ENCODE measurements at regions not wholly inside any gene's neighbourhood (a gene's known extent, or its start where the extent isn't known, plus 50 kb on each side); places are given as distances from the start of the nearest gene placed in this dataset.

DNA sequence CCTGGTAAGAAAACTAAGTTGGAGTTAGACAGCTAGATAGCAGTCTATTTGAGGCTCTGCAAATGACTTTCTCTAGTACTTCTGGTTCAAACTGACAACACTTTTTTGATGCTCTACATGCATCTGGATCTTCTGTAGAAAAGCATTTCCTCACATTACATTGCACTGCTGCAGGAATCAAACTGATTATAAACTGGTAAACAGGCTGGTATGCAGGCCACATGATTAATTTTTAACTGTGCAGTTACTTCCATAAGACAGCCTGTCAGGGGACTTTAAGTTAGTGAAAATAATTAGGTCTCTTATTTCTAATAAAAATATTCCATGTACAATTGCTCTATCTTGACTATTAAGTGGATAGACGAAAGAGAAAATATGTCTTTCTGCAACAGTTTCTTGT, 550.0 kb upstream of the ALCAM start:
- ChIA-PET POLR2A (no interaction called here), CTCF (no interaction called here)
- peaks cover 8% of the 10 kb centered on the region; the same call in 2 of the 3 replicates for H3K9me3 ChIP-seq
- H3K4me3 ChIP-seq = no peak overlapping the region
- TF ChIP-seq, protein P1, sequence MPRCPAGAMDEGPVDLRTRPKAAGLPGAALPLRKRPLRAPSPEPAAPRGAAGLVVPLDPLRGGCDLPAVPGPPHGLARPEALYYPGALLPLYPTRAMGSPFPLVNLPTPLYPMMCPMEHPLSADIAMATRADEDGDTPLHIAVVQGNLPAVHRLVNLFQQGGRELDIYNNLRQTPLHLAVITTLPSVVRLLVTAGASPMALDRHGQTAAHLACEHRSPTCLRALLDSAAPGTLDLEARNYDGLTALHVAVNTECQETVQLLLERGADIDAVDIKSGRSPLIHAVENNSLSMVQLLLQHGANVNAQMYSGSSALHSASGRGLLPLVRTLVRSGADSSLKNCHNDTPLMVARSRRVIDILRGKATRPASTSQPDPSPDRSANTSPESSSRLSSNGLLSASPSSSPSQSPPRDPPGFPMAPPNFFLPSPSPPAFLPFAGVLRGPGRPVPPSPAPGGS (IDR thresholded peaks at IDR 0.05) = no peak
- no peak for TF ChIP-seq MYC (IDR thresholded peaks at IDR 0.05; ENCODE audit: borderline replicate concordance, low read length)
- TF ChIP-seq ZSCAN20 (CRISPR knock-in tag; IDR thresholded peaks at IDR 0.05) = no peak
- DNase-seq (ENCODE audit: low read depth in 1 of 2, low spot score in 1 of 2) (no peak), ATAC-seq (no peak), FAIRE-seq (no peak)
- 22% methylated on average over 1 of the region's 1 CpG for WGBS (ENCODE audit: missing lambda C conversion rate)
- no peak overlapping the region for H3K4me2 ChIP-seq
- H3K27ac ChIP-seq = no peak overlapping the region
- no peaks in the 10 kb centered on the region for H3K4me1 ChIP-seq

DNA sequence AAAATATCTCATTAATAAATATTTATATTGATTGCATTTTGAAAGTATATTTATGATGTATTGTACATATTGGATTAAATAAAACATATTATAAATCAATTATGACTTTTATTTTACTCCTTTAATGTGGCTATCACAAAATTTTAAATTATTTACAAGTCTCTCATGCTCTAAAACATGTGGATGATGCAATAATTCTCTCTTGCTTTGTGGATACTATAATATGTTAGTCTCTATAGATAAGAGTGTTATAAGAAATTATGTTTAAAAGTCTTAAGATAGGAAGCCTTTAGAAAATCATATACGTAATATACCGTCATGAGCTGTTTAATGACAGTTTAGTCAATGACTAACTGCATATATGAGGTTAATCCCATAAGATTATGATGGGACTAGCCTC, 547.4 kb upstream of the ALCAM start:
- ChIA-PET CTCF (no interaction called here), POLR2A (no interaction called here)
- Histone ChIP-seq H3K4me2 (no peak overlapping the region), H3K27ac (no peak overlapping the region), H3K4me3 (no peak overlapping the region), H3K4me1 (no peaks in the 10 kb centered on the region), H3K9me3 (peaks cover 8% of the 10 kb centered on the region)
- ATAC-seq (no peak), FAIRE-seq (no peak), DNase-seq (ENCODE audit: low read depth in 1 of 2, low spot score in 1 of 2) (no peak)
- TF ChIP-seq, protein P2, sequence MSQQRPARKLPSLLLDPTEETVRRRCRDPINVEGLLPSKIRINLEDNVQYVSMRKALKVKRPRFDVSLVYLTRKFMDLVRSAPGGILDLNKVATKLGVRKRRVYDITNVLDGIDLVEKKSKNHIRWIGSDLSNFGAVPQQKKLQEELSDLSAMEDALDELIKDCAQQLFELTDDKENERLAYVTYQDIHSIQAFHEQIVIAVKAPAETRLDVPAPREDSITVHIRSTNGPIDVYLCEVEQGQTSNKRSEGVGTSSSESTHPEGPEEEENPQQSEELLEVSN (IDR thresholded peaks at IDR 0.05; ENCODE audit: borderline replicate concordance, low read depth) = no peak
- no peak for TF ChIP-seq CBX8 (IDR thresholded peaks at IDR 0.05)
- TF ChIP-seq SREBF2 (IDR thresholded peaks at IDR 0.05) = no peak
- no peak for TF ChIP-seq NPAS2 (CRISPR knock-in tag; IDR thresholded peaks at IDR 0.05; ENCODE audit: borderline replicate concordance)
- no peak for TF ChIP-seq HDAC2 (IDR thresholded peaks at IDR 0.05)
- no peak for TF ChIP-seq ESRRA (IDR thresholded peaks at IDR 0.05; ENCODE audit: borderline replicate concordance, low read length)
- TF ChIP-seq NR3C1 (IDR thresholded peaks at IDR 0.05) = no peak
- WGBS (ENCODE audit: missing lambda C conversion rate) = 25% methylated on average over 2 of the region's 2 CpGs

DNA sequence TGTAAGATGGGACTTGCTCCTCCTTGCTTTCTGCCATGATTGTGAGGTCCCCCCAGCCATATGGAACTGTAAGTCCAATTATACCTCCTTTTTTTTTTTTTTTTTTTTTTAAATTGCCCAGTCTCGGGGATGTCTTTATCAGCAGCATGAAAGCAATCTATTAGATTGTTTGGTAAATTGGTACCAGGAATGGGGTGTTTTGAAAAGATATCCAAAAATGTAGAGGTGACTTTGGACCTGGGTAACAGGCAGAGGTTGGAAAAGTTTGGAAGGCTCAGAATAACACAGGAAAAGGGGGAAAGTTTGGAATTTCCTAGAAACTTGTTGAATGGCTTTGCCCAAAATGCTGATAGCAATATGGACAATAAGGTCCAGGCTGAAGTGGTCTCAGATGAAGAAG, 545.8 kb upstream of the ALCAM start:
- POLR2A ChIA-PET = no interaction called here
- FAIRE-seq (no peak), DNase-seq (ENCODE audit: low read depth in 1 of 2, low spot score in 1 of 2) (no peak), ATAC-seq (no peak)
- H3K4me2 ChIP-seq = no peak overlapping the region
- H3K9me3 ChIP-seq = peaks cover 8% of the 10 kb centered on the region
- WGBS (ENCODE audit: missing lambda C conversion rate) = 0% methylated on average over 1 of the region's 1 CpG
- no peak overlapping the region for H3K4me3 ChIP-seq
- no peaks in the 10 kb centered on the region for H3K4me1 ChIP-seq
- CTCF ChIA-PET = no interaction called here
- H3K27ac ChIP-seq = no peak overlapping the region
- no peak for TF ChIP-seq EHF (CRISPR knock-in tag; IDR thresholded peaks at IDR 0.05)

DNA sequence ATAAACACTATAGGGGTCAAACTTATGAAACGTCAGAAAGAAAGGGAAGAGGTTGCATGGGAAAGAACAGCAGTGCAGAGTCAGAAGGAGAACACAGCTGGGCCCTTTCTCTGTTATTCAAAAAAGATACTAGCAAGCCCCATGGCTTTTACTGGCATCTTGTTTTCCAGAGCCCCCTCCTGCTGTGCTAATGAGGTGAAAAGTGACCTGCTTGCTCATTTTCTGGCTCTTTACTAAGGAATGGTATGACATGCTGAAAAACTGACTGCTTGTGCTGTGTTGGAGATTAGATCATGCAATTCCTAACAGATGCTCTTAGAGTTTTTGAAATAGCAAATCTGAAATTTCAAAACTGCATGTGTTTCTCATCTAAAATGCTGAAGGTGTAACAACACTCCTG, 541.6 kb upstream of the ALCAM start:
- Histone ChIP-seq H3K9me3 (peaks cover 8% of the 10 kb centered on the region), H3K4me2 (no peak overlapping the region), H3K4me1 (no peaks in the 10 kb centered on the region), H3K27ac (no peak overlapping the region), H3K4me3 (no peak overlapping the region)
- FAIRE-seq (no peak), DNase-seq (ENCODE audit: low read depth in 1 of 2, low spot score in 1 of 2) (no peak), ATAC-seq (no peak)
- ChIA-PET POLR2A (no interaction called here), CTCF (no interaction called here)
- whole genome bisulfite sequencing (ENCODE audit: missing lambda C conversion rate) = 17% methylated on average over 1 of the region's 1 CpG
- no peak for TF ChIP-seq RAD21 (conservative IDR thresholded peaks at IDR 0.05 in 1 of 2, IDR thresholded peaks at IDR 0.05 in 1 of 2)
- no peak for TF ChIP-seq MYC (IDR thresholded peaks at IDR 0.05; ENCODE audit: borderline replicate concordance, low read length)
- TF ChIP-seq RCOR1 (IDR thresholded peaks at IDR 0.05; ENCODE audit: low read depth, low read length) = no peak
- TF ChIP-seq, protein P3, sequence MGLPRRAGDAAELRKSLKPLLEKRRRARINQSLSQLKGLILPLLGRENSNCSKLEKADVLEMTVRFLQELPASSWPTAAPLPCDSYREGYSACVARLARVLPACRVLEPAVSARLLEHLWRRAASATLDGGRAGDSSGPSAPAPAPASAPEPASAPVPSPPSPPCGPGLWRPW (IDR thresholded peaks at IDR 0.05) = no peak
- TF ChIP-seq, protein P4, sequence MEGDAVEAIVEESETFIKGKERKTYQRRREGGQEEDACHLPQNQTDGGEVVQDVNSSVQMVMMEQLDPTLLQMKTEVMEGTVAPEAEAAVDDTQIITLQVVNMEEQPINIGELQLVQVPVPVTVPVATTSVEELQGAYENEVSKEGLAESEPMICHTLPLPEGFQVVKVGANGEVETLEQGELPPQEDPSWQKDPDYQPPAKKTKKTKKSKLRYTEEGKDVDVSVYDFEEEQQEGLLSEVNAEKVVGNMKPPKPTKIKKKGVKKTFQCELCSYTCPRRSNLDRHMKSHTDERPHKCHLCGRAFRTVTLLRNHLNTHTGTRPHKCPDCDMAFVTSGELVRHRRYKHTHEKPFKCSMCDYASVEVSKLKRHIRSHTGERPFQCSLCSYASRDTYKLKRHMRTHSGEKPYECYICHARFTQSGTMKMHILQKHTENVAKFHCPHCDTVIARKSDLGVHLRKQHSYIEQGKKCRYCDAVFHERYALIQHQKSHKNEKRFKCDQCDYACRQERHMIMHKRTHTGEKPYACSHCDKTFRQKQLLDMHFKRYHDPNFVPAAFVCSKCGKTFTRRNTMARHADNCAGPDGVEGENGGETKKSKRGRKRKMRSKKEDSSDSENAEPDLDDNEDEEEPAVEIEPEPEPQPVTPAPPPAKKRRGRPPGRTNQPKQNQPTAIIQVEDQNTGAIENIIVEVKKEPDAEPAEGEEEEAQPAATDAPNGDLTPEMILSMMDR (IDR thresholded peaks at IDR 0.05) = no peak
- no peak for TF ChIP-seq HEYL (CRISPR knock-in tag; IDR thresholded peaks at IDR 0.05)
- TF ChIP-seq CHD4 (IDR thresholded peaks at IDR 0.05; ENCODE audit: borderline replicate concordance) = no peak
- TF ChIP-seq, protein P5, sequence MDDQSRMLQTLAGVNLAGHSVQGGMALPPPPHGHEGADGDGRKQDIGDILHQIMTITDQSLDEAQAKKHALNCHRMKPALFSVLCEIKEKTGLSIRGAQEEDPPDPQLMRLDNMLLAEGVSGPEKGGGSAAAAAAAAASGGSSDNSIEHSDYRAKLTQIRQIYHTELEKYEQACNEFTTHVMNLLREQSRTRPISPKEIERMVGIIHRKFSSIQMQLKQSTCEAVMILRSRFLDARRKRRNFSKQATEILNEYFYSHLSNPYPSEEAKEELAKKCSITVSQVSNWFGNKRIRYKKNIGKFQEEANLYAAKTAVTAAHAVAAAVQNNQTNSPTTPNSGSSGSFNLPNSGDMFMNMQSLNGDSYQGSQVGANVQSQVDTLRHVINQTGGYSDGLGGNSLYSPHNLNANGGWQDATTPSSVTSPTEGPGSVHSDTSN (IDR thresholded peaks at IDR 0.05) = no peak
- TF ChIP-seq, protein P6, sequence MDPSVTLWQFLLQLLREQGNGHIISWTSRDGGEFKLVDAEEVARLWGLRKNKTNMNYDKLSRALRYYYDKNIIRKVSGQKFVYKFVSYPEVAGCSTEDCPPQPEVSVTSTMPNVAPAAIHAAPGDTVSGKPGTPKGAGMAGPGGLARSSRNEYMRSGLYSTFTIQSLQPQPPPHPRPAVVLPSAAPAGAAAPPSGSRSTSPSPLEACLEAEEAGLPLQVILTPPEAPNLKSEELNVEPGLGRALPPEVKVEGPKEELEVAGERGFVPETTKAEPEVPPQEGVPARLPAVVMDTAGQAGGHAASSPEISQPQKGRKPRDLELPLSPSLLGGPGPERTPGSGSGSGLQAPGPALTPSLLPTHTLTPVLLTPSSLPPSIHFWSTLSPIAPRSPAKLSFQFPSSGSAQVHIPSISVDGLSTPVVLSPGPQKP (IDR thresholded peaks at IDR 0.05; ENCODE audit: low read depth, low read length) = no peak
- TF ChIP-seq ZC3H11A (IDR thresholded peaks at IDR 0.05) = no peak
- no peak for TF ChIP-seq CHD2 (IDR thresholded peaks at IDR 0.05; ENCODE audit: low read length, partially characterized antibody)
- TF ChIP-seq MAZ (IDR thresholded peaks at IDR 0.05; ENCODE audit: borderline replicate concordance, low read depth, low read length) = no peak

All from A549 (cell line).